CD4-positive, alpha-beta T cell treated with Interleukin-10 for 1 hour (primary cell): ENCODE measurements at regions not wholly inside any gene's neighbourhood (a gene's known extent, or its start where the extent isn't known, plus 50 kb on each side); places are given as distances from the start of the nearest gene placed in this dataset.
"Not testable (repeated sequence)": the region's sequence is repeated elsewhere in the genome, so short reads cannot be mapped to it uniquely, and the experiment has no call there.

Experiments used
- DNase-seq: peaks from one replicate; pipeline ENCODE4 v3.0.0-alpha.2; 2020

GRCh38 chr14:25546826-25547225 is 496.9 kb upstream of the STXBP6 start:
- no peak for DNase-seq

- DNase-seq: no peak
Observed at GRCh38 chr14:25537846-25538455, 488.0 kb upstream of the STXBP6 start.

- no peak for DNase-seq
Observed at GRCh38 chr14:25526290-25526689, 476.3 kb upstream of the STXBP6 start.

GRCh38 chr14:25522926-25523325 is 473.0 kb upstream of the STXBP6 start:
- no peak for DNase-seq

GRCh38 chr14:25522116-25522515 is 472.2 kb upstream of the STXBP6 start:
- no peak for DNase-seq

DNA sequence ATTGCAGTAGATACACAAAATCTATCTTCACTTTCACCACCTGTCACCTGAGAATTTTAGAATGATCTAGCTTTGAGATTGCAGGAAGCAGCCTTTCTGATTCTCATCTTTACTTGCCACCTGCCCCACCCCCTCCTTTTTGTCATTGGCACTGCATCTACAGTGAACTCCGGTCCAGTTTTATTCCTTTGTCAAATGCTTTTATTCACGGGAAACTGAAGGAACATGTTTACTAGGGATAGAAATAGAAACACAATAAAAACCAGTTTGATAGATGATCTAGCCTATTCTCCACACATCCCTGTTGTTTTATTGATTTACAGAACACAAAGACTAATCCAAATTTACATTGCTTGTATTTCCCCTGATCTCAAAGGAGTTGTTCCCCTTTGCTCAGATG is 471.7 kb upstream of the STXBP6 start:
- DNase-seq: no peak

GRCh38 chr14:25520821-25521220 is 470.9 kb upstream of the STXBP6 start:
- DNase-seq: no peak

DNA sequence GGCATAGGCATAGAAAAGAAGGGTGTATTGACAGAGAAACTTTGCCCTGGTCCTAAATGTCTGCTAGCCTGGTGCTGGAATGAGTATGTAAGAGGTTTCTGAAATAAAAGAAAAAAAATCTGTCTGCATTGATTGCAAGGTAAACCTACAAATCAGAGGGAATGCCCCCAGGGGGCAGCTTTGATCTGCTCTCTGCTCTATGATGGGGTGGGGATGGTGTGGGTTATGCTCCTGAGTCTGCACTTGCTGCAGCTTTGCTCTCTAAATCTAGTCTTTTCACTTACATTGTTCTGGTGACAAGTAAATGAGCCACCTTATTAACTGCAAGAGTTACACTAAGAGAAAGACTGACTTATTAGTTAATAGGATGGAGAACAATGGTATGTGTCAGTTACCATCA is 468.4 kb upstream of the STXBP6 start:
- DNase-seq: no peak

GRCh38 chr14:25516838-25517237 is 466.9 kb upstream of the STXBP6 start:
- no peak for DNase-seq

- no peak for DNase-seq
Observed at GRCh38 chr14:25508845-25509244, 458.9 kb upstream of the STXBP6 start.

DNA sequence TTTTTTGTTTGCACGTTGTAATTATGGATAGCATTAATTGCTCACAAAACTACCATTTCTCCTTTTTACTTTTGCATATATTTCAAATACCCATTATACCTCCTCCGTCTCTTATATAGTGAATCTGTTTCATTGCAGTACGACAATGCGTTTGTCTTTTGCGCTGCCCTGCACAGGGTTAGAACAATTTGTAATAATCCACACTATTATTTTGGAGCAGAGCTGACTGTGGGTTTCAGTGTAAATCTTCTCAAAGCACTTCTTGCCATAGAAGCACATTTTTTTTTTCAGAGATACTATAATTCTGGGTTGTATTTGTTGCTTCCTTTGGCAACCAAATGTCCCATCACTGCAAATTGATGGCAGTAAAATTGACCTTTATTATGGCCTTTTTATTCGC is 451.8 kb upstream of the STXBP6 start:
- no peak for DNase-seq

DNA sequence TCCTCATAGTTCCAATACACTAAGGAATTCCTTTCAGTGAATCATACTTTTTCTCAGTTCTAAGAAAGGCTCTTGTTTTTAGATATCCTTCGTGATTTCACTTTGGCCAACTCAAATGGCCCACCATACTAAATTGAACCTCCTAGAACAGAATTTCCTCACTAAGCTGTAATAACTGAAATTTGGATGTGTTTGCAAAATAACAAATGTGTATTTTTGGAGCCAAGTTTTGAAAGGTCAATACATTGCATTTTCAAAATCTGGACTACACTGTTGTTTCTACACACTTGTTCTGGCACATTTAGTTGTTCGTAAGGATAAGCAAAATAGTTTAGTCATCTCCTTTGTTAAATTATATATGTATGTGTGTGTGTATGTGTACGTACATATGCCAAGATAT is 439.0 kb upstream of the STXBP6 start:
- DNase-seq: no peak

DNA sequence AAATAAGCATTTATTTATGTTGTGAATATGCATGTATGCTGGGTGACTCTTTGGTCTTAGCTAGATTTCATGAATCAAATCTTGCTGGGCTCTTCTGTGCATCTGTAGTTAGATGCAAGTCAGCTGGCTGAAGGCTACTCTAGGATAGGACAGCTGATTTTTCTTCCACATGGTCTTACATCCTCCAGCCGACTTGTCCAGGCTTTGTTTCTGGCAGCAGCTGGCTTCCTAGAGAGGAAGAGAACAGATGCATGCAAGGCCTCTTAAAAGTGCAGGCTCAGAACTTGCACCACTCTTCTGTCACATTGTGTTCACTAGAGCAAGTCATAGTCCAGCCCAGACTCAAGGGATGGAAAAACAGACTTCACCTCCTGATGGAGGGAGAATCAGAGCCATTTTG is 435.4 kb upstream of the STXBP6 start:
- DNase-seq: no peak

GRCh38 chr14:25484906-25485305 is 435.0 kb upstream of the STXBP6 start:
- no peak for DNase-seq

DNA sequence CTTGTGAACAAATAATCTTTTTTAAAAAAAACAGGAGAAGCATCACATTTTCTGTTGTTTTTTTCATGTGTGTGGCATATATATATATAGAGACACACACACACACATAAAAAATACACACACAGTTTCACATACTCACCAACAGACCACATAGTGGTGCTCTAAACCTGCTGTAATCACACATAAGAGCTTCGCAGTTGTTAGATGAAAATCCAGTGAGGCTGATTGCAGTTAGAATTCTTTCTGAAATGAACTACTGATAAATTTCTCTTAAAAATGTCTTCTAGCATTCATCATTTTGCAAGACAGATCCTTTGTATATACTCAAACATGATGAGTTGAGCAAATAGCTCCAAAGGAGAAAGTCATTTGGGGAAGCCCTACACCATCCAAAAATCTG is 434.3 kb upstream of the STXBP6 start:
- no peak for DNase-seq

GRCh38 chr14:25477316-25478098 is 427.6 kb upstream of the STXBP6 start:
- DNase-seq: no peak

GRCh38 chr14:25472700-25473099 is 422.8 kb upstream of the STXBP6 start:
- no peak for DNase-seq

DNA sequence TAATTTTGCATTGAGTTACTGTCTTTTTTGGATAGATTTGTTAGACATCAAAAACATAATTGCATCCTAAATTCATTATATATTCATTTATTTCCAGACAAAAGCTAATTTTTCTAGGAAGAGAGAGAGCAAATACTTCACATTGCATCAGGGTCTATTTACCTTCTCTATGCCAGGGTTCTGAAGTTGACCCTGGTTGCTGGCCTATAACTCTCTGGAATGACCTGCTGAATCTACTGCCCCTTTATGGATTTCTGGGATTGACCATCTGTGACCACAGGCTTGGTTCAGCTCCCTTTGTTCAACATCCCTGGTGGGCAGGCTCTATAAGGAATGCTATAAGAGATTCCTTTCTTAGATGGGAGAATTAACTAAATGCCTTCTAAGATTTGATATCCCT is 414.8 kb upstream of the STXBP6 start:
- no peak for DNase-seq

DNA sequence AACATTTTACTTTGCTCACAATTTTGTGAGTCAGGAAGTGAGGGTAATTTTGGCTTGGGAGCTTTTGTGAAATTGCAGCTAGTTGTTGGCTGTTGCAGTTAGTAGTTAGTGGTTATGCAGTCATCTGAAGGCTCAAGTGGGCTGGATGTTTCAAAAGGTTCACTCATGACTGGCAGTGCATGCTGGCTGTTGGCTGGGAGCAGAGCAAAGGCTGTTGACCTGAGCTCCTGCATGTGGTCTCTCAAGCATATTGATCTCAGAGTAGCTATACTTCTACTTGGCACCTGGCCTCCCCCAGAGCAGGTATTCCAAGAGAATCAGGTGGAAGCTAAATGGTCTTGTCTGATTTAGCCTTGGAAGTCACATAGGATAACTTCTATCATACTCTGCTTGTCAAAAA is 414.1 kb upstream of the STXBP6 start:
- DNase-seq: no peak

DNA sequence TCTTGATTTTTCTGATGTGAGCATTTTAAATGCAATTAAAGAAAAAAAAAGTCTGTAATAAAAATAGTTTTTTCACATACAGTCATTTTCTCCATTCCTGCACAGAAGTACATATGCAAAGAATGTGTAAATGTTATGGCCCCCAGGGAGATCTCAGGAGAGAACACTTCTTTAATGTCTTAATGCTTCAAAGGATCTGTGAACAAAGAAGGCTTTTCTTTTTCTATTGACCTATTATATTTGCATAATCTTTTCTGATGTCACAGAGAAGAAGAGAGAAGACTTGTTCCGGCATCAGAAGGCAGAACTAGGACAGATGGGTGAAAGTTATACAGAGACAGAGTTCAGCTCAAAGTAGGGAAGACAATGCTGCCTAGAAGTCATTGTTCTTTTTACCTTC is 413.5 kb upstream of the STXBP6 start:
- no peak for DNase-seq

DNA sequence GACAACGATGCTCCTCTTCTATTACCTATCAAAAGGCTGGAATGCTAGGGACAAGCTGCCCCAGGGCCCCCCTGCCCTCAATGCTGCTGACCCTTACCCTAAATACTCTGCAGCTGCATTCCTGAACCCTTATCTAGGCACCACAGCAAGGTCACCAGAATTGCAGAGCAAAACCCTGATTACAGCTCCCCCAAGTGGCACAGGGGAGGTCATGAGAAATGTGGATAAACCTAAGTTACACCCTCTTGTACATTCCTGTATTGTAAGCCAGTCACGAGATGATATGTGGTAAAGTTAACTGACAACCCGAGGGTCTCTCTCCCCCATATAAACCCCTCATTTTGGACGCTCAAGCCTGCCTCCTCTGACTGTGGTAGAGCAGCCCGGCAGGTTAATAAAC is 411.8 kb upstream of the STXBP6 start:
- no peak for DNase-seq

DNA sequence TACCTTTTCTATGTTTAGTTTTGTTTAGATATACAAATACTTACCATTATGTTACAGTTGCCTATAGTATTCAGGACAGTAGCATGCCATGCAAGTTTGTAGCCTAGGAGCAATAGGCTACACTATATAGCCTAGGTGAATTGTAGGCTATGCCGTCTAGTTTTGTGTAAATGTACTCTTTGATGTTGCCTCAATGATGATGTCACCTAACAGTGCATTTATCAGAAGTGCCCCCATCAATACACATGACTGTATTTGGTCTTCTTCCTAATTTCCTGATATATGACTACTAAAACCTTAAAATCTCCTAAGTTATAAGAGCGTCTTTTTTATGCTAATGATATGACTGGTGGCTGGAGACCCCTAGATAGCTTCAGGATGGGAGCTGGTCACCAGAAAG is 394.4 kb upstream of the STXBP6 start:
- DNase-seq: no peak

GRCh38 chr14:25440382-25440781 is 390.4 kb upstream of the STXBP6 start:
- DNase-seq: not testable (repeated sequence)

GRCh38 chr14:25436906-25437305 is 387.0 kb upstream of the STXBP6 start:
- DNase-seq: no peak

DNA sequence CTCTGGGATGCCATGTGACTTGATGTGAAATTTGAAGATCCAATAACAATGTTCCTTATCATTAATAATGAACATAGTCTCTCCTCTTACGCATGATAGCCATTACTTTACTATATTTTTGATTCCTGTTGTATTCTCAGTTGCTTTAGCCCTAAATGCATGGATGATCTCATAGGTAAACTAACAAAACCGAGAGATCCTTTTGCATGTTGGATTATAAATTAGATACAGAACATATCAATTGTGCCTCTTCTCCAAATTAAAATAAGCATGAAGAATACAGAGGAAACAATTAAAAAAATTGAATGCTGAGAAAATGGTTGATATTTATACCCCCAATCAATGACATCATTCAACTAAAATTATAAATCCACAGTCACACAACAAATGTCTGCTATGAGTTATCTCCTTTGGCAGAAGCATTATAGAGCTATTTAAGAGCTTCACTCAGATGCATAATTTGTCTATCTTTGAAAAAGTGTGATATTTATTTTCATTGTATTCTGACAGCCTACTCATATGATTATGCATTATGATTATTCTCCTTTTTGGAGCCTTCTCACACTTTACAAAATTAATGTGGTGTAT is 386.4 kb upstream of the STXBP6 start:
- DNase-seq: no peak
